ENCODE measurements at regions not wholly inside any gene's neighbourhood (a gene's known extent, or its start where the extent isn't known, plus 50 kb on each side); places are given as distances from the start of the nearest gene placed in this dataset.

DNA sequence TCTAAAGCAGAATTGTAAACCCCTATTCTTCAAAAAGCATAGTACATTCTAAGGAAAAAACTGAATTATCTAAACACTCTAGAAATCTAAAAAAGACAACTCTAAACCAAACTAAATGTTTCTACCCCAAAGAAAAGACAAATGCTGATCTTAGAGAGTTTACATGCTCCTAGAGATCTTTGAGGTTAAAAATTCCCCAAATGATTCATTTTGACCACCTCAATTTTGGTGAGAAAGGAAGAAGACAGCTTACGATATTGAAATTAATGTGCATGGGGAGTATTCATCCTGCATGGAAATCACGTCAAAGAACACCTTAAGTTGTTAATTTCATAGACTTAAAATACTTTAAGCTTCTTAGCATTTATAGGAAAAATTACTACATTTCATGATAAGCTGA lies 377.8 kb upstream of the RUNX1 start:
- no peak overlapping the region for H3K4me3 ChIP-seq (replicated peaks; ENCODE audit: low read depth, low read length)
- no peak for DNase-seq (ENCODE audit: extremely low read depth, low read depth)
- TF ChIP-seq, protein P1, sequence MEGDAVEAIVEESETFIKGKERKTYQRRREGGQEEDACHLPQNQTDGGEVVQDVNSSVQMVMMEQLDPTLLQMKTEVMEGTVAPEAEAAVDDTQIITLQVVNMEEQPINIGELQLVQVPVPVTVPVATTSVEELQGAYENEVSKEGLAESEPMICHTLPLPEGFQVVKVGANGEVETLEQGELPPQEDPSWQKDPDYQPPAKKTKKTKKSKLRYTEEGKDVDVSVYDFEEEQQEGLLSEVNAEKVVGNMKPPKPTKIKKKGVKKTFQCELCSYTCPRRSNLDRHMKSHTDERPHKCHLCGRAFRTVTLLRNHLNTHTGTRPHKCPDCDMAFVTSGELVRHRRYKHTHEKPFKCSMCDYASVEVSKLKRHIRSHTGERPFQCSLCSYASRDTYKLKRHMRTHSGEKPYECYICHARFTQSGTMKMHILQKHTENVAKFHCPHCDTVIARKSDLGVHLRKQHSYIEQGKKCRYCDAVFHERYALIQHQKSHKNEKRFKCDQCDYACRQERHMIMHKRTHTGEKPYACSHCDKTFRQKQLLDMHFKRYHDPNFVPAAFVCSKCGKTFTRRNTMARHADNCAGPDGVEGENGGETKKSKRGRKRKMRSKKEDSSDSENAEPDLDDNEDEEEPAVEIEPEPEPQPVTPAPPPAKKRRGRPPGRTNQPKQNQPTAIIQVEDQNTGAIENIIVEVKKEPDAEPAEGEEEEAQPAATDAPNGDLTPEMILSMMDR (IDR thresholded peaks at IDR 0.05; ENCODE audit: low read depth, low read length, missing control alignments) = no peak

DNA sequence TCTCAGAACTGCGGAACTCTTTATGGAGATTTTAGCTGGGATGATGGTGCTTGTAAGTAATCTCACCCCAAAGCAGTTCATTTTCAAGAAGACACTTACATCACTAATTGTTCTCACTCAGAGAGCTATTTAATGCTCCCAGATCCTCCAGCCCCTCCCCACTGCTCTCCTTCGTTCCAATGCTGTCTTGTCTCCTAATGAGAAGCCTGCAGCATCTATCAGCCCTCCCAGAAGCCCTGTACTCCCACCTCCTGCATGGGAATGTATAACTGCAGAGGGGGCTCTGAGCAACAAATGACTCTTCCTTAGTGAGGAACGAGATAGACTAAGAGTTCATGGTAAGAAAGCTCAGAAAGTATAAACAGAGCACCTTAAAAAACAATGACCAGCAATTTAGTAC lies 377.4 kb upstream of the RUNX1 start:
- no peak for DNase-seq (ENCODE audit: extremely low read depth, low read depth)
- TF ChIP-seq, protein P1 (IDR thresholded peaks at IDR 0.05; ENCODE audit: low read depth, low read length, missing control alignments) = no peak
- no peak overlapping the region for H3K4me3 ChIP-seq (replicated peaks; ENCODE audit: low read depth, low read length)

DNA sequence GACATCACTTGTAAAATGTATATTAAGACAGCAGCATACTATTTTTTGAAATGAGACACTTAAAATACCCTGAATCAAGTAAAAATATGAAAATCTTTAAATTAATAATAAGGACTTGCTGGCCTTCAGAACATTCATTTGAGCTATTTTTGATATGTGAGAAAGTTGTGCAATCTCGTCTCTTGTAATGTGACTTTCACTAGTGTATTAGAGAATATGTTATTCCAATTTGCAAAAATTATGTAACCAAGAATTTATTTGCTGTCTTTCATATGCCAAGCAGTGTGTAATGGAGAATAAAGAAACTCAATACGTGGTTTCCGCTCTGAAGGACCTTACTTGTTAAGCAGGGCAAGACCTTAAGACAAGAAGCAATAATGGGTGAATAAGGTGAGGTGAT lies 375.0 kb upstream of the RUNX1 start:
- no peak for DNase-seq (ENCODE audit: extremely low read depth, low read depth)
- TF ChIP-seq, protein P1 (IDR thresholded peaks at IDR 0.05; ENCODE audit: low read depth, low read length, missing control alignments) = no peak
- H3K4me3 ChIP-seq (replicated peaks; ENCODE audit: low read depth, low read length) = no peak overlapping the region

DNA sequence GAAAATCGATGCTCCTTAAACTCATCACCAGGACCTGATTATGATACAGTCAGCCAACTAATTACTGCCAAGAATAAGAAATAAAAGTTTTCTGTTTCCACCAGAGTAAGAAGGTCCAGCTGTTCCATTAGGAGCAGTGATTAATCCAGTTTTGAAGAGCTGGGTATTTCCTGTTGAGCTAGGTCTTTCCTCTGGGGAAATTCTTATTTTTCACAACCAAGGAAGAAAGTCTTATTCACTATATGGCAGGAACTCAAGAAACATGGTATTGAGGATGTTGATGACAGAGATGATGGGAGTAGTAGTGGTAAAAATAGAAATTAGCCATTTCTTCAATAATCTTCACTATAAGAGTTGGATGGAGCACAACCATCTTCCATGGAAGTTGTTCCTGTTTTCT lies 374.6 kb upstream of the RUNX1 start:
- no peak overlapping the region for H3K4me3 ChIP-seq (replicated peaks; ENCODE audit: low read depth, low read length)
- TF ChIP-seq, protein P1 (IDR thresholded peaks at IDR 0.05; ENCODE audit: low read depth, low read length, missing control alignments) = no peak
- DNase-seq (ENCODE audit: extremely low read depth, low read depth) = no peak

DNA sequence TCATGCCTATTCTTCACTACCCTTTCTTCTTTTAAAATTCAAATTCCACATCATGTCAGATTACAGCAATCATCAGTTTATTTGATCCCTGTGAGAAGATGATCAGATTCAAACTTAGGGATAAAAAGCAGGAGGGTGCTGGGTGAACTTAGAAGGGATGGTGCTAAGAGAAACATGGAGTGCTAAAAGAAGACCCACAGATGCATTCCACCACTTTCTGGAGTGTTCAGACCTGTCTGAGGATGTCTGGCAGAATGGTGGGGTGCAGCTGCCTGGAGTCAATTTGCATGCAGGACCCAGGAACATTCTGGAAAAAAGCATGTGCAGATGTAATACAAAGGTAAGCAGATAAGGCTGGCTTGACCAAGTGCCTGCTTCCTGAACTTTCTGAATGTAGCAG lies 372.9 kb upstream of the RUNX1 start:
- H3K4me3 ChIP-seq (replicated peaks; ENCODE audit: low read depth, low read length) = no peak overlapping the region
- TF ChIP-seq, protein P1 (IDR thresholded peaks at IDR 0.05; ENCODE audit: low read depth, low read length, missing control alignments) = no peak
- DNase-seq (ENCODE audit: extremely low read depth, low read depth) = no peak

DNA sequence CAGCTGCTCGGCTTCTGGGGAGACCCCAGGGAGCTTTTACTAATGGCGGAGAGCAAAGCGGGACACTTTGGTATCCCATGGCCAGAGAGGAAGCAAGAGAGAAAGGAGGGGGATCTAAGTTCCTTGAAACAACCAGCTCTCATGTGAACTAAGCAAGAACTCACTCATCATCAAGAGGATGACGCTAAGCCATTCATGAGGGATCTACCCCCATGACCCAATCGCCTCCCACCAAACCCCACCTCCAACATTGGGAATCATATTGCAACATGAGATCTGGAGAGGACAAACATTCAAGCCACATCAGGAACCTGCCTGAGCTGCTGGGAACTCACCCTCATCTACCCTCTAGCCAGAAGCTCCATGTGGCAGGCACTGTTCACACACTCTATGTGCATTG lies 372.1 kb upstream of the RUNX1 start:
- DNase-seq (ENCODE audit: extremely low read depth, low read depth) = no peak
- TF ChIP-seq, protein P1 (IDR thresholded peaks at IDR 0.05; ENCODE audit: low read depth, low read length, missing control alignments) = no peak
- no peak overlapping the region for H3K4me3 ChIP-seq (replicated peaks; ENCODE audit: low read depth, low read length)

DNA sequence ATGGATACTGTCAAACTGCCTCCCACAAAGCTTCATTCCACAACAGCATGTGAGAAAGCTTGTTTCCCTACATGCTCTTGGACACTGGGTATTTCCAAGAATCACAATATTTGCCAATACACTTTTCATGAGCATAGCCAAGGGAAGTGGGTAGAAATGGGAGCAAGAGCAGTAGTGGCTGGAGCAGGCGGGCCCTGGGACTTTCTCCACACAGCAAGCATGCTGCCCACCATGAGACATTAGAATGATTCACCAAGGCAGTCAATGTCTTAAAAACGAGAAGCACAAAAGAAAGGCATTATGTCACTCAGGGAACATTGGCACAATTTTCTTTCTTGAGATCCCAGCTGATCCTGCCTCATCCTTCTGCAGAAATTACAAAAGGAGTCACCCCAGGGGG lies 371.6 kb upstream of the RUNX1 start:
- TF ChIP-seq, protein P1 (IDR thresholded peaks at IDR 0.05; ENCODE audit: low read depth, low read length, missing control alignments) = no peak
- DNase-seq (ENCODE audit: extremely low read depth, low read depth) = no peak

More for the DNA sequence above, 371.6 kb upstream of the RUNX1 start:
- no peak overlapping the region for H3K4me3 ChIP-seq (replicated peaks; ENCODE audit: low read depth, low read length)

All from HFF-Myc (cell line).